ENCODE measurements at regions not wholly inside any gene's neighbourhood (a gene's known extent, or its start where the extent isn't known, plus 50 kb on each side); places are given as distances from the start of the nearest gene placed in this dataset.

- in situ Hi-C loops (cut with MboI; ENCODE audit: low pct_unique_long_range_greater_than_20kb, low sequenced_read_pairs, unreplicated experiment): no loop called here
- no peak for TF ChIP-seq CTCF (IDR thresholded peaks at IDR 0.05; ENCODE audit: extremely low read depth, insufficient read depth, missing control alignments)
- no peak for DNase-seq (ENCODE audit: low spot score)
Measured at GRCh38 chr13:73286942-73287620, 228.3 kb downstream of the KLF5 start.

DNA sequence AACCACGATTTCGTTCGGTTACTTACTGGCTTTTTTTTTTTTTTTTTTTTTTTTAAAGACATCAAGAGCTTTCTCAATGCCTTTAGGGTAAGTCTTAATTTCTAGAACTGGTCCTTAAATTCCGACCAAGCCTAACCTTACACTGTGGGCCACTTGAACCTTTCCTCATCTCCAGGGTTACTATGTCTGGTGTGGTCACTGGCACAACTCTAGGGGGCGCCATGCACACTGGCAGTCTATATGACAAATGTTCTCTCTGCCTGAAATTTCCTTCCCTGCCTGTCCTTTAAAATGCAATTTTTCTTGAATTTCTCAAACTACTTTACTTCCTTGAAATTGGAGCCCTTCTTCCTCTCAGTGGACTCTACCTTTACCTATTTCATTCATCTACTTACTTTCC lies 227.4 kb downstream of the KLF5 start:
- DNase-seq (ENCODE audit: low spot score): no peak
- in situ Hi-C loops (cut with MboI; ENCODE audit: low pct_unique_long_range_greater_than_20kb, low sequenced_read_pairs, unreplicated experiment): no loop called here
- TF ChIP-seq CTCF (IDR thresholded peaks at IDR 0.05; ENCODE audit: extremely low read depth, insufficient read depth, missing control alignments): peak; percentile 10

DNA sequence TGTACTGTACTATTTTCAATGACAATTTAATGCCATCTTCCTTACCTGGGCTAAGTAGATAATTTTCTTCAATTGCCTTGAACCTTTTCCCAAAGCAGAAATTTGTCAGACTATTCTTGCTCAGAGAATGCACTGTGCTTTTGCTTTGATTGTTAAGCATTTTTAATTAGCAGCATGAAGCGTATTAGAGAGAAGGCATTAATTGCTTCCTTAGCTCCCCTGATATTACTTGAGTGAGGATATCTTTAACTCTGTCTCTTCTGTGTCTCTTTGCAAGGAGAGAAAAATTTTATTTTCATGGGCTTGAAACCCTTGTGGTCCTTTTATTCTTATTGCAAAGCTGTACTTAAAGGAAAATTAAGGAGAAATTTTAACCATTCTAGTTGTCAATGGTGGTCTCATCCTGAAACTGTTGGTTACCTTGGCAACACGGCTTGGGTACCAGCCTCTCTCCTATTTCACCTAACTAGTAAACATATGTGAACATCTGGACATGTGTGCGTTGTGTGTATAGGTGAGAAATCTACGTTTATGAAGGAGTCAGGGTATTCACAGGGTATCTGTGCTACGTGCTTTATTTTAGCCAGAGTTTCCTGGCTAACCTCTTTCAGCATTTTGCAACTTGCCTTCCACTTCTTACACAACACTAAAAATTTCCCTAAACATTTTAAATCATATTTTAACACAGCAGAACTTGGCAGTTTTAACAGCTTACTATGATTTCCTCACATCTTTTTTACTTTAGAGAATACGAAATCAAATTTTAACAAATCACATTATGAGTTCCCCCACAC lies 225.5 kb downstream of the KLF5 start:
- in situ Hi-C loops (cut with MboI; ENCODE audit: low pct_unique_long_range_greater_than_20kb, low sequenced_read_pairs, unreplicated experiment): no loop called here
- no peak for TF ChIP-seq CTCF (IDR thresholded peaks at IDR 0.05; ENCODE audit: extremely low read depth, insufficient read depth, missing control alignments)
- no peak for DNase-seq (ENCODE audit: low spot score)

GRCh38 chr13:73283636-73284035 lies 224.8 kb downstream of the KLF5 start:
- TF ChIP-seq CTCF (IDR thresholded peaks at IDR 0.05; ENCODE audit: extremely low read depth, insufficient read depth, missing control alignments): no peak
- no peak for DNase-seq (ENCODE audit: low spot score)
- in situ Hi-C loops (cut with MboI; ENCODE audit: low pct_unique_long_range_greater_than_20kb, low sequenced_read_pairs, unreplicated experiment): no loop called here

DNA sequence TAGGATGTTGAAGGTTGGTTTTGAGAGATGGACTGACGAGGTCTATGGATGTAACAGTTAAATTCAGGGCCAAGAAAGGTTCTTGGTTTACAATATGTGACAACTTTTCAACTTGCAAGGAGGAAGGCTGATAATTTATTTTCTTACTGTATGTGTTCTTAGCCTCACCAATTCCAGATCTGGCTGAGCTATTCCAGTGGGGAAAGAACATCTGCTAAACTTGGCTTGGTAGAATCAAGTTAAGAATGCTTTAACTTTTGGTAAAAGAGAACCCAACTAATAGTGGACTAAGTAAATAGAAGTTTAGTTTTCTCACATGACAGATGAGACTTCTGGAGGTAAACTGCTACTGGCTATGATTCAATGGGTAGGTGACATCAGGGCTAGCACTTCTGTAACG lies 222.9 kb downstream of the KLF5 start:
- TF ChIP-seq CTCF (IDR thresholded peaks at IDR 0.05; ENCODE audit: extremely low read depth, insufficient read depth, missing control alignments): no peak
- no peak for DNase-seq (ENCODE audit: low spot score)
- in situ Hi-C loops (cut with MboI; ENCODE audit: low pct_unique_long_range_greater_than_20kb, low sequenced_read_pairs, unreplicated experiment): no loop called here

- no peak for DNase-seq (ENCODE audit: low spot score)
- in situ Hi-C loops (cut with MboI; ENCODE audit: low pct_unique_long_range_greater_than_20kb, low sequenced_read_pairs, unreplicated experiment): no loop called here
- no peak for TF ChIP-seq CTCF (IDR thresholded peaks at IDR 0.05; ENCODE audit: extremely low read depth, insufficient read depth, missing control alignments)
Measured at GRCh38 chr13:73278186-73278585, 219.4 kb downstream of the KLF5 start.
